Stimulated activated CD4-positive, alpha-beta T cell treated with anti-CD3 and anti-CD28 coated beads, TNF-alpha, amount 100 ng/mL, for 24 hours (primary cell): ENCODE measurements at regions not wholly inside any gene's neighbourhood (a gene's known extent, or its start where the extent isn't known, plus 50 kb on each side); places are given as distances from the start of the nearest gene placed in this dataset.

Source experiments
- DNase-seq, 3 experiments: peaks; one replicate each; pipeline ENCODE4 v3.0.0-alpha.2; 2020; ENCODE audit warnings: low read depth in 3 of 3

GRCh38 chr12:123041042-123041531 lies 60.6 kb downstream of the ARL6IP4 start:
- DNase-seq = no peak

- DNase-seq = no peak
Measured at GRCh38 chr12:123040106-123040505, 59.6 kb downstream of the ARL6IP4 start.

GRCh38 chr12:123038966-123039365 lies 58.5 kb downstream of the ARL6IP4 start:
- DNase-seq = no peak

- no peak for DNase-seq
Measured at GRCh38 chr12:123038486-123038885, 58.0 kb downstream of the ARL6IP4 start.

GRCh38 chr12:123037791-123038190 lies 57.3 kb downstream of the ARL6IP4 start:
- DNase-seq = no peak

- no peak for DNase-seq
Measured at GRCh38 chr12:123036466-123037285, 56.2 kb downstream of the ARL6IP4 start.

- DNase-seq = no peak
Measured at GRCh38 chr12:123035841-123036240, 55.4 kb downstream of the ARL6IP4 start.

- peak in 1 of 3 experiments; percentile 11 for DNase-seq
Measured at GRCh38 chr12:123034865-123035264, 54.4 kb downstream of the ARL6IP4 start.

GRCh38 chr12:123034022-123034541 lies 53.6 kb downstream of the ARL6IP4 start:
- DNase-seq = no peak

- DNase-seq = no peak
Measured at GRCh38 chr12:123033392-123034021, 53.0 kb downstream of the ARL6IP4 start.

- DNase-seq = no peak
Measured at GRCh38 chr12:123032736-123033391, 52.4 kb downstream of the ARL6IP4 start.
